HG02884 (cell line): ENCODE measurements at regions not wholly inside any gene's neighbourhood (a gene's known extent, or its start where the extent isn't known, plus 50 kb on each side); places are given as distances from the start of the nearest gene placed in this dataset.
"Not testable (repeated sequence)": the region's sequence is repeated elsewhere in the genome, so short reads cannot be mapped to it uniquely, and the experiment has no call there.

Source experiments
- ATAC-seq: cut with Tn5 transposase; IDR thresholded peaks from one replicate; pipeline ENCODE4 v1.9.1; 2021; ENCODE audit warnings: mild to moderate bottlenecking, moderate library complexity; ENCODE audit not compliant: unreplicated experiment

DNA sequence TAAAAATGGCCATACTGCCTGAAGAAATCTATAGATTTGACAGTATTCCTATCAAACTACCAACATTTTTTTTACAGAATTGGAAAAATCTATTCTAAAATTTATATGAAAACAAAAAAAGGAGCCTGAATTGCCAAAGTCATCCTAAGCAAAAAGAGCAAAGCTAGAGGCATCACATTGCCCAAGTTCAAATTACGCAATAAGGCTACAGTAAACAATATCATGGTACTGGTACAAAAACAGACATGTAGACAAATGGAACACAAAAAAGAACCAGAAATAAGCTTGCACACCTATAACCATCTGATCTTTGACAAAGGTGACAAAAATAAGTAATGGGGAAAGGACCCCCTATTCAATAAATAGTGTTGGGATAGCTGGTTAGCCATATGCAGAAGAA is 50.2 kb upstream of the THSD7B start:
- no peak for ATAC-seq

DNA sequence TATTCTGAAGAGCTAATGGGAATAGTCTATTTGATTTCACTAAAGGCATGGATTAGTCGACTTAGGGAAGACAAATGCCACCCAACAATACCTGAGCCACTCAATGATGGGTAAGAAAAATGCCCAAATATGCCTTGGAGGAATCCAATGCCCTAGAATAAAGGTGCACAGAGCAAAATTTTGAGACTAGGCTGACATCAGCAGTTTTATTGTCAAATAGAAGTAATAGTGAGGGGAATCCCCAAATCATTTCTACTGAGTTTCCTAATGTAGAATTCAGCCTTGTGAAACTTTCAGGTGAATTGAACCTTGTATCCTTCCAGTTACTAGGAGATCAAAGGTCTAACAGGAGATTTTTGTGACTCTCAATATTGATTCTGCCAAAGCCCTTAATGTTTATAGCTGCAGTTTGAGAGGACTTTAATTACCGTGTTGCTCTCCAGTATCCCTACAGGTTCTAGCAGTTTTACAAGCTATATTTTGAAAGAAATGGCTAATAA is 50.8 kb upstream of the THSD7B start:
- no peak for ATAC-seq

DNA sequence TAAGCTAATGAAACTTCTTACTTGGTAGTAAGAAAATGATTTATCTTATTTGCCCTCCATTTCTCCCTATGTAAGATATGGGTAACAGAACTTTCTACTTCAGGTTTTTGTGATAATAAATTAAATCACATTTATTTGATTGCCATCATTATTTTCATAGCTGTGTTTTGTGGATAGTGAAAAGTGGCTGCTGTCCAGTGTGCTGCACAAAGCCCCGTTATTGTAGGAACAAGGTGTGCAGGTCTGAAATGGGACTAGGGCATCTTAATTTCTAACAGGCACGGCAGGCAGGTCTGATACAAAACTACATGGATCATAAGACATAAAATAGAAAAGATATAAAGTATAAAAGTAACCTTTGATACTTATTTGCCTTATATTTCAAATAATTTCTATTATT is 51.6 kb upstream of the THSD7B start:
- ATAC-seq = no peak

DNA sequence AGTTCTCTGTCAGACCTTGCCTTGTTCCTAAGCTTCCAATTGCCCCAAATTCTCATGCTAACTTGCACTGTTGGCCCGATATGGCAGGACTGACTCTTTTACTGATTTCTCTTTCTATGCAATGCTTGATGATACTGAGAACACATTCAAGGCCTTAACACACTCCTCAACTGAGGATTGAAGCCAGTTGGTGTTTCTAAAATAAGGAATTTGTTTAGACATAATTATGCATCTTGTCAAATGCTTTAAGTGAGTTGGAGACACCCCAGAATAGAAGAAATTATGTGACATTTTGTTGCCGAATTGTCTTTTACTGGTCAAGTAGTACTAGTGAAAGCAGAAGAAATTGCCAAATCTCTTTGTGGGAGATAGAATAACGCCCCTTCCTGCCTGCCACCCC is 60.0 kb upstream of the THSD7B start:
- ATAC-seq = no peak

DNA sequence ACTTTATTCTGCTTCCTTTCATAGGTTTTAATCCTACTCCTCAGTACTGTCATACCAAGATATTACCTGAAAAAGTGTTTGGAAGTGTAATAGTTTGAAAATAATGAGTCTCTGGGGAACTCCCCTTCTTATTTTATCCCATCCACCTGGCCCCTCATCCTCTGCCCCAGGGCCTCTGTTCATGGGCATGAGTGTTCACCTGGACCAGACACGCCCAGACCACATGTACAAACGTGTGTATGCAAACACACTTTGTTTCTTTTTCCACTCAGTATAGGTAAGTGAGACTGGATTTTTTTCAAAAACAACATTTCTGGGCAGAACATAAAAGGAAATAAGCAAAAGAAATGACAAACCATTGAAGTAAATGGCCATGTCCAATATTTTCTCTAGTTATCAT is 62.1 kb upstream of the THSD7B start:
- no peak for ATAC-seq

DNA sequence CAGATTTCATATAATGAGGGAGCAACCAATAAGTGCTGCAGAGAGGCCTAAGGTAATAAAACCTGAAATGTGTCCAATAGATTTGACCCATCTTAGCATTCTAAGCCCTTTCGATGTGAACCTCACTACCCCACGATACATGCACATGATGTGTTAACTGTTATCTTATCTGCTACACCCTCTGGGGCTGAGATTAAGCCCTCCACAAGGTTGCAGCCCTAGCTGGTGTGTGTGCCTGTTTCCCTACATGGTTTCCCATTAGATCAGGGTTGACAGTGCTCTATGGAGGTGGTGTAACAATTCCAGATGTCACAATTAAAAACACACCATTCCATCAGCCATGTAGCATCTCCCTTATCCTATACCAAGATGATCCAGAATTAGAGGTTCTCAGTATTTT is 68.9 kb upstream of the THSD7B start:
- ATAC-seq = no peak

DNA sequence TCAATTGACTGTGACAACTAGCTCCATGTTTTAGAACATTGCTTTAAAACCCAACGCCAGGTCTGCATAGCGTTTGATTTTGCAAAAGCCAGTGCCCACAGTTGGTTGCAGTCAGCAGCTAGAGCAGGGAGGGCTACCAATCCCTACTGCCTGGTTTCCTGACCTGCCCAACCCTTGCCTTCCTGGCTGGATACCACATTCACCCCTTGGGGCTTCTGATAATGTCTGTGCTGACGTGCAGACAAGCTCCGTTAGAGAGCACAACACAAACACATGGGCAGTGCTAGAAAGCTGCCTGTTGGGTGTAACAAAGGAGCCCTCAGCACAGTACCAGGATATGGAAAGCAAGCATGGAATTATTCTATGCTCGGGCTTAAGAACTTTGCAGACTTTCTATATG is 71.4 kb upstream of the THSD7B start:
- ATAC-seq = no peak

DNA sequence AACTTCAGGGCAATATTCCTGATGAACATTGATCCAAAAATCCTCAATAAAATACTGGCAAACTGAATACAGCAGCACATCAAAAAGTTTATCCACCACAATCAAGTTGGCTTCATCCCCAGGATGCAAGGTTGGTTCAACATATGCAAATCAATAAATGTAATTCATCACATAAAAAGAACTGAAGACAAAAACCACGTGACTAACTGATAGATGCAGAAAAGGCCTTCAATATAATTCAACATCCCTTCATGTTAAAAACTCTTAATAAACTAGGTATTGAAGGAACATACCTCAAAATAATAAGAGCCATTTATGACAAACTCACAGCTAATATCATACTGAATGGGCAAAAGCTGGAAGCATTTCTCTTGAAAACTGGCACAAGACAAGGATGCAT is 85.3 kb upstream of the THSD7B start:
- not testable (repeated sequence) for ATAC-seq

DNA sequence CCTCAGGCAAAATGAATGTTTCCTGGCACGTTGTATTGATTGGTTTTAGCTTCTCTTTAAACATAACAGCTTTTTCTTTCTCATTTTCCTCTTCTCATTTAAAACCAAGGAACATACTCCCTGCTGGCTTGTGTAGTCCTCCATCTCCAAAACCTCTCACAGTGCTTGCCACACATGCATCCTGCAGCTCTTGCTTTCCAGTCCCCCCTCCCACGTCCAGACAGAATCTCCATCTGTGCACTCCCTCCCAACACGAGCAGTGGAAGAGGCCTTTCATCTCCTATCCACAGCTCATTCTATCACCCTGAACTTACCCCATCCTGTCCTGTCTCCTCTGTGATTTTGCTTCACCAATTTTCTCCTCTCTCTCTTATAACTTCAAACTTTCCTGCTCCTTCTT is 99.6 kb upstream of the THSD7B start:
- ATAC-seq = no peak

DNA sequence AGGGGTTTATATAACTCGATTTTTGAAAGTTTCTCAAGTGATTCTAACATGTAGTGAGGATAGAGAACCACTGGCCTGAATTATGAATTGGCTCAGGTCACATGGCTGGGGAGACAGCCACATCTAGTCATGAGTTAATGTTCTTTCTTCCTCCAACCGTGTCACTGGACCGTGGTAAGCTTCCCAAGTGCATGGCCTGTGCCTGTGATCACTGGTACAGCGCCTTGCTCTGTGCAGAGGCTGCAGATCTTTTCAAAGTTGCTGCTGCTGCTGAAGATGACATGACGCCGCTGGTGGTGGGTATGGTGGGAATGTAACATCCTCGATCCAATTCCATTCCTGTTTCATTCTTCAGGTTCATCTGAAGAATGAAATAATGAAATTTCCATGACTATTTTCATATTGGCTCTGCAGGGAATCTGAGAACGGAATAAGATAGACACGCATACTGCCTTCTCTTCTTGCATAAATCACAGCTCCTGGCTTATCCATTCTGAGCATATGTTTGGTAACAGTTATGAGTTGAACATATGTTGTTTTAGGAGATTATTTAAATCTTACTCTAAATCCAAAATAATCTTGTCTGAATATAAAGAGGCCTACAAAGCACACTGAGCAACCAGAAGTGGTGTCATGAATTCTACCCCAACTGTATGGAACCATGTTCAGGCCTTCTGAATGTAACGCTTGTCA is 100.5 kb upstream of the THSD7B start:
- ATAC-seq = no peak

DNA sequence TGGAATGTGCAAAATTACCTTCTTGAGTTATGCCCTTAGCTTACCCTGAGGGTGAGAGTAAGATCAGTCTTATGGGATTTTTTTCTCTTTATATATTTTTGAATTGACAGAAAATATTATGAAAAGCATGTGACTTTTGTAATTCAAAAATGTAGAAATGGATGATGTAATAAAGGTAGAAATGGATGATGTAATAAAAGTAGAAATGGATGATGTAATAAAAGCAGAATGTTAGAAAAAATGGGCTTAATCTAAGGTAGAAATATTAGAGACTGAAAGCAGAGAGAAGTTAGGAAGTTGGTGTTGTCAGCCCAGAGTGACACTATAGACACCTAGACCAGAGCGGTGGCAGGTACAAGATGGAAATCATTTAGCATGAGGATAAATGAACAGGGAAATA is 107.1 kb upstream of the THSD7B start:
- no peak for ATAC-seq

DNA sequence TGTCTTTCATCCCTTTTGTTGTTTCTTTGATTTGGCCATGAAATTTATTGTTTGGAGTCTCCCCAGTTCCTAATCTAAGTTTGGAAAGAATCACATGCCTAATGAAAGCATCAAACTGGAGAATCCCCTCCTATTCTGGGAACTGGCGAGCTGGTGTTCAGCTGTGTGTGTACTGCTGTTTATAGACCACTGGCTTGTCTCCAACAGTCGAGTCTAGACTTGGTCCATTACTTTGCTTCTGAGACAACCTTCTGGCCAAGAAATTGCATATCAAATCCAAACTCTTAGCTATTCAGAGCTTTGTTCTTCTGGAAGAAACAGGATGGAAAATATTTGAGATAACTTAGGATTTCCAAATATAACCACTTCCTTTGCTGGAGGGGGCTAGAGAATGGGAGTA is 111.5 kb upstream of the THSD7B start:
- ATAC-seq = no peak

DNA sequence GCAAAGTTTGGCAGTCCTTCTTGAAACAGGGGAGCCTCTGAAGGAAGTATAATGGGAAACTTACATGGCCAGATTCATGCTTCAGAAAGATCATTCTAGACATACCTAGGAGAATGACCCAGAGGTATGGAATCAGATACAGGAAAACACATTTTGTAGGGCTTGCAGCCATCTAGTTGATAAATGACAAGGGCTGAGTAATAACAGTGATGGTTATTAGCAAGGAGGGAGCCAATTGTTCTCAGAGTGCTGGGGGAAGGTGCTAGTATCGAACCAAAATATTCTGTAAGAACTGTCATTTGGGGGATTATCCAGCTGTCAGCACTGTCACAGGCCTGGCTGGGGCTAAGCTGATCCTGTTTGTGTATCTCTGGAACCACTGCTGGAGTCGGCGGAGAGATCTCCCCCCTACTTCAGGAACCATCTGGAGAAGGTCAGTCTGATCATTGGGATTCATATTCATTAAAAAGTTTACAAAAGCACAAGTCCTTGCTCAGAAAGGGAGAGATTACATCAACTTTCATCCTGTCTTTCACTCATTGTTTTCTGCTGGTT is 113.8 kb upstream of the THSD7B start:
- ATAC-seq = no peak

DNA sequence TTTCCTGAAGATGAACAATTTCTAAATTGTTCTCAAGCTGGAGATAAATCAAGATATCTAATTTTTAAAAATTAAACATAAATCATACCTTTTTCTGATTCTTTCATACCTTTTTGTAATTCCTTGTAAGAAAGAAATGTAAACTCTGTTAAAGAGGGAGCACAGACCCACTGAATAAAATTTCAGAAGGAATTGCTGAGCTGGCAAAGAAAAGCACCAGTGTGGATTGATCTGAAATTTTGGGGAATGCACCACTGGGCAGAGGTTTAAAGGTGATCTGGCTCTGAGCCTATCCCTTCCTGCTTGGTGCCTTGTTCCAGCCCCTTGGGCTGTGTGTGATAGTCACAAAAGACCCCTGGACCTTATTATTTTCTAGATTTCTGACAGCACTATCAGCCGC is 118.3 kb upstream of the THSD7B start:
- ATAC-seq = no peak

DNA sequence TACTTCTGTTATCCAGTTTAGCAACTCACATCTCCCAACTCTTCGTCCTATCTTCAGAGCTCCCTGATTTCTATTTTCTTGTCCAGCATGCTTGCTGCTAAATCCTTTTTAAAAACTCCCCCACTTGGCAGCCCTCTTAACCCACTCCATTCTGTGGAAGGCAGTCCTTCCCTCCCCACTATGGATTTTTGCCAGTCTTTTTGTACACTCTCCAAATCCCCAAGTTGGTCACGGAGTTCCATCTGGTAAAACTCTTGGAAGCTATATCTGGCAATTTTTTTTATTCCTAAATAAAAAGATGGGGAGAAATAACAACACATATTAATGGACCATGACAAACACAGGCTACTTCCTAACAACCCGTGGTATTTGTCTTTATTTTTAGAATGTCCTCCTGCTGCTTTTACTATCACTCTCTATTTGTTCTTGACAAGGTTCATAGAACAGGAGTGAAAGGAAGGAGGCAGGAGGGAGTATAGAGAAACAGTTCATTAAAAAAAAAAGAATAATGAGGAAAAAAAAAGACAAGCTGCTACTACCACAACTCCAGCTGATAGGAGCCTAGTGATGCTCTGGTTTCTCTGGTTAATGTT is 120.0 kb upstream of the THSD7B start:
- ATAC-seq = no peak

DNA sequence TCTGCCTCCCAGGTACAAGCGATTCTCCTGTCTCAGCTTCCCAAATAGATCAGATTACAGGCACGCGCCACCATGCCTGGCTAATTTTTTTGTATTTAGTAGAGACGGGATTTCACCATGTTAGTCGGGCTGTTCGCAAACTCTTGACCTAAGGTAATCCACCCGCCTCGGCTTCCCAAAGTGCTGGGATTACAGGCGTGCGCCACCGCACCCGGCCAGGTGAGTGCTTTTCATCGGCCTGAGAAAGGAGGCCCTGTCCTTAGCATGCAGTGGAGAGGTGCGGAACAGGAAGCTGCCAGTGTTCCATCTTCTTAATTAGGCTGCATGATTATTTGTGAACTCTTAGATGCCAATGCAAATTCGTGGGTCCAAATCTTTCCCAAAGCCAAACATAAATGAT is 125.7 kb upstream of the THSD7B start:
- ATAC-seq = no peak

DNA sequence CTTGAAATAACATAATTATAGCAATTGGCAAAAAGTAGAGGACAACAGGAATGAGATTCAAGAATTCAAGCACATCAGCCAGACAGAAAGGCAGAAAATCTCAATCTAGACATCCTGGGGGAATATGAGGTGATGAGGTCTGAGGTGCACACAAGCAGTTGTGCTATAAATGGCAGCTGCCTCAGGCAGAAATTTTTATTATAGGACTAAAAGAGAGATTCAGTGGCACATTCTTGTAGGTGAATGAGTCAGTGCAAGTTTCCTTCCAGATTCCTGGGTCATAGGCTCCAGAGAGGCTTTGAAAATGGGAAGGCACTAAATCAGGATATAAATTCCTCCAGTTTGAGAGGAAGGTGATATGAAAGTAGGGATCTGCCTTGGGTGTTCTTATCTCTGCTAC is 127.2 kb upstream of the THSD7B start:
- ATAC-seq = no peak

DNA sequence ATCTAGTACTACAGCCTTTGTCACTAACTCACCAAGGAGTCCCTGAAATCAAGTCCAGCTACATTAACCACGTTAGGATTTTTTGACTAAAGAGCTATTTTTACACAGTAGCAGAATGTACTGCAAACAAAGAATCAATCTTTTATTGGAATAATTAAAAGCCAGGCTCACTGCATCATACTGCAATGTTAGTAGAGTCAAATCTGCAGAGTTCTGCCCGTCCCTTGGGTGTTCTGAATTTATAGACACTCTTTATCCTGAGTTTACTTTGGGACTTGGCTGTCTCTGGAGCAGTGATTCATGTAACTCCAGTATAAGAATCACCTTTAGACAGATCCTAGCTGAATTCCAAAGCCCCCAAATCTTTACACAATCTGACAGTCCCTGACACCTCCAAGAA is 127.9 kb upstream of the THSD7B start:
- ATAC-seq = no peak

DNA sequence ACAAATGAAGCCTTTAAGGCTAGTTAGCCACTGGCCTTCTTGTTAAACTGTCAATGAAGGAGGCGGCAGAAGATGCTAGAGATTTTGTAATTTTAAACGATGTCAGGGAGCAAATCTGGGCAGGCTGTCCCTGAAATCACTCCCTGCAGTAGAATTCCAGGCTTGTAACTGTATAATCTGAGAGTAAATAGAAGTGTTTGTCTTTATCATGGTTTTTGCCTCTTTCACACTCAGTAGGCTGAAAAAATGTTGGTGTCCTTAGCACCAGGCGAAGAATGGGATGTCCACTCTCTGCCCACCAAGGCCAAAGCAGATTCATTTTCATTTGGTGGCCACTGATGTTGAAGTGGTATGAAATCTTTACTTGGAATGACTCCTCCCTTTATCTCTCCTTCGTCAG is 136.9 kb upstream of the THSD7B start:
- ATAC-seq = no peak

DNA sequence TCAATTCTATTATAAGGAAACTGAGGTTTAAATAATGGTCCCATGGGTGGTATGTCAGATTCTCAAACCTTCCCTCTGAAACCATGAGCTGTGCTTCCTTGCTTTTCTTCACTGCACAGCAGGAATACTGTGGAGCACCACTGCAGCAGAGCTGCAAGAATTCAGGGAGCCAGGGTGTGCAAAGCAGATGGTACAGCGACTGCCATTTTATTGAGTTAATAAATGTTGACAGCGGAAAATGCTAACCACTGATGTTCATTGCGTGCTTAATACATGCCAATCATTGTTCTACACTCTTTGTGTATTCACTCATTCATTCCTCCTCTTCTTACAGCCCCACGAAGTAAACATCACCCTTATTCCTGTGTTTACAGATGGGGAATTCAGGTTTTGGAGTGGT is 152.2 kb upstream of the THSD7B start:
- ATAC-seq = no peak

DNA sequence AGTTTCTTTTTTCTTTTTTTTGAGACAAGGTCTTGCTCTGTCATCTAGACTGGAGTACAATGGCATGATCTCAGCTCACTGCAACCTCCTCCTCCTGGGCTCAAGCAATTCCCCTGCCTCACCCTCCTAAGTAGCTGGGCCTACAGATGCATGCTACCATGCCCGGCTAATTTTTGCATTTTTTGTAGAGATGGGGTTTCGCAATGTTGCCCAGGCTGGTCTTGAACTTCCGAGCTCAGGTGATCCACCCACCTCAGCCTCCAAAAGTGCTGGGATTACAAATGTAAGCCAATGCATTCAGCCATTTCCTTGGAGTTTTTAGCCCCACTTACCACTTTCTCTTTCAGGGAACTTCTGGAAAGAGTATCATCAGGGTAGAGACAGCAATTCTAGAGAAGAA is 153.3 kb upstream of the THSD7B start:
- no peak for ATAC-seq

DNA sequence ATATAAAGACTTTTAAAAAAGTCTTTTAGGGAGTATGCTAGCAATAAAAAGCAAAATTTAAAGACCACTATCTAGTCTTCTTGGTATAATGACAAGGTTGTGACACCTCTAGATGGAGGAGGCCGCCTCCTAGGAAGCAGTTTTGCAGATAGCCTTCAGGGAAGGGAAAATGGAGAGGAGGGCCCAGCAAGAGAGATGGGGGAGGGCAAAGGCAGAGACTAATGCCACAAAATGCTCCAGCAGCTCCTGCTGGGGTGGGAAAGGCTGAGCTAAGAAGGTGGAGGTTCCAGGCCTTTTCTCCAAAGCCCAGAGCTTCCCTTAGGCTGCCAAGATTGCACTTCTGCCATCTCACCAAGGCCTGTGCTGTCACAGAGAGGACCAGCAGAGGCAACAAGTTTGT is 153.9 kb upstream of the THSD7B start:
- ATAC-seq = no peak
